ENCODE measurements at regions not wholly inside any gene's neighbourhood (a gene's known extent, or its start where the extent isn't known, plus 50 kb on each side); places are given as distances from the start of the nearest gene placed in this dataset.

GRCh38 chr2:72038524-72038923, 109.1 kb downstream of the CYP26B1 start:
- ChIA-PET CTCF (no interaction called here), POLR2A (no interaction called here)
- DNase-seq (ENCODE audit: low read depth, low spot score) (no peak), ATAC-seq (no peak)
- H3K27me3 ChIP-seq (ENCODE audit: control insufficient read depth, insufficient read depth, low read length) = no peaks in the 10 kb centered on the region
- H3K4me1 ChIP-seq (ENCODE audit: control insufficient read depth, insufficient read depth, low read length) = no peaks in the 10 kb centered on the region
- intact Hi-C loops (cut with micrococcal nuclease; ENCODE audit: unreplicated experiment) = no loop called here
- TF ChIP-seq CTCF (IDR thresholded peaks at IDR 0.05) = no peak
- no peak for TF ChIP-seq POLR2AphosphoS5 (IDR thresholded peaks at IDR 0.05; ENCODE audit: low read depth, low read length)
- TF ChIP-seq TCF7L2 (IDR thresholded peaks at IDR 0.05; ENCODE audit: low read depth, low read length) = no peak
- no peak for TF ChIP-seq SIN3A (IDR thresholded peaks at IDR 0.05; ENCODE audit: borderline replicate concordance, insufficient read depth, low read depth, low read length)
- TF ChIP-seq REST (IDR thresholded peaks at IDR 0.05; ENCODE audit: insufficient read depth in 1 of 2, low read depth in 2 of 2, low read length in 1 of 2) = no peak
- no TSS peak for BruUV-seq (replicated peaks)
- H3K36me3 ChIP-seq (ENCODE audit: control insufficient read depth, insufficient read depth, low read length) = no peaks in the 10 kb centered on the region
- H3K4me3 ChIP-seq (ENCODE audit: low read depth in 2 of 2, low read length in 2 of 2) = no peak overlapping the region
- peaks cover 2% of the 10 kb centered on the region for H3K9me3 ChIP-seq (ENCODE audit: control insufficient read depth, insufficient read depth, low read depth, low read length)
- no peak overlapping the region for H3K27ac ChIP-seq (ENCODE audit: low read length)
- in situ Hi-C loops (cut with HindIII; ENCODE audit: low pct_unique_long_range_greater_than_20kb, low sequenced_read_pairs) = no loop called here

GRCh38 chr2:72037261-72037666, 110.4 kb downstream of the CYP26B1 start:
- no peaks in the 10 kb centered on the region for H3K4me1 ChIP-seq (ENCODE audit: control insufficient read depth, insufficient read depth, low read length)
- in situ Hi-C loops (cut with HindIII; ENCODE audit: low pct_unique_long_range_greater_than_20kb, low sequenced_read_pairs) = no loop called here
- no peak for DNase-seq (ENCODE audit: low read depth, low spot score)

GRCh38 chr2:72036595-72036994, 111.1 kb downstream of the CYP26B1 start:
- in situ Hi-C loops (cut with HindIII; ENCODE audit: low pct_unique_long_range_greater_than_20kb, low sequenced_read_pairs) = no loop called here
- TF ChIP-seq CTCF (IDR thresholded peaks at IDR 0.05) = no peak
- no peak for TF ChIP-seq SIN3A (IDR thresholded peaks at IDR 0.05; ENCODE audit: borderline replicate concordance, insufficient read depth, low read depth, low read length)
- no peak for TF ChIP-seq TCF7L2 (IDR thresholded peaks at IDR 0.05; ENCODE audit: low read depth, low read length)

More at GRCh38 chr2:72037261-72037666, 110.4 kb downstream of the CYP26B1 start:
- Histone ChIP-seq H3K27ac (ENCODE audit: low read length) (no peak overlapping the region), H3K9me3 (ENCODE audit: control insufficient read depth, insufficient read depth, low read depth, low read length) (no peaks in the 10 kb centered on the region), H3K27me3 (ENCODE audit: control insufficient read depth, insufficient read depth, low read length) (no peaks in the 10 kb centered on the region), H3K4me3 (ENCODE audit: low read depth in 2 of 2, low read length in 2 of 2) (no peak overlapping the region), H3K36me3 (ENCODE audit: control insufficient read depth, insufficient read depth, low read length) (no peaks in the 10 kb centered on the region)
- TF ChIP-seq POLR2AphosphoS5 (IDR thresholded peaks at IDR 0.05; ENCODE audit: low read depth, low read length) (no peak), TCF7L2 (IDR thresholded peaks at IDR 0.05; ENCODE audit: low read depth, low read length) (no peak)
- ChIA-PET CTCF (no interaction called here), POLR2A (no interaction called here)
- BruUV-seq (replicated peaks) = no TSS peak
- ATAC-seq = no peak
- intact Hi-C loops (cut with micrococcal nuclease; ENCODE audit: unreplicated experiment) = no loop called here

More at GRCh38 chr2:72036595-72036994, 111.1 kb downstream of the CYP26B1 start:
- Histone ChIP-seq H3K4me3 (ENCODE audit: low read depth in 2 of 2, low read length in 2 of 2) (no peak overlapping the region), H3K27ac (ENCODE audit: low read length) (no peak overlapping the region), H3K36me3 (ENCODE audit: control insufficient read depth, insufficient read depth, low read length) (no peaks in the 10 kb centered on the region), H3K27me3 (ENCODE audit: control insufficient read depth, insufficient read depth, low read length) (no peaks in the 10 kb centered on the region), H3K9me3 (ENCODE audit: control insufficient read depth, insufficient read depth, low read depth, low read length) (no peaks in the 10 kb centered on the region), H3K4me1 (ENCODE audit: control insufficient read depth, insufficient read depth, low read length) (no peaks in the 10 kb centered on the region)
- POLR2A ChIA-PET = no interaction called here
- ATAC-seq (no peak), DNase-seq (ENCODE audit: low read depth, low spot score) (no peak)
- intact Hi-C loops (cut with micrococcal nuclease; ENCODE audit: unreplicated experiment) = no loop called here
- BruUV-seq (replicated peaks) = no TSS peak
- CTCF ChIA-PET = interaction anchor here (0.7 kb wide), 1 partner anchor 744 kb away, joined by 5 read pairs; no protein-coding TSS in a partner anchor
